Calu3 (cell line): ENCODE measurements at regions not wholly inside any gene's neighbourhood (a gene's known extent, or its start where the extent isn't known, plus 50 kb on each side); places are given as distances from the start of the nearest gene placed in this dataset.
"Not testable (repeated sequence)": the region's sequence is repeated elsewhere in the genome, so short reads cannot be mapped to it uniquely, and the experiment has no call there.

ENCODE experiments used
- BruUV-seq: library from RNA; stranded (reverse); fragments of 400-500 nt; replicated peaks from 2 replicates; lab custom pipeline; 2021; lab: Mats Ljungman, UMichigan
- CTCF ChIA-PET: fragments of 300-600 bp; sonication (Branson Sonifier 250); formaldehyde crosslinking; loops from one replicate; lab custom pipeline; 2022; ENCODE audit warnings: antibody characterized with exemption; lab: Charles Lee
- DNase-seq: peaks from one replicate; pipeline ENCODE4 v3.0.0; 2022
- H3K27ac Mint-ChIP-seq: one replicate; pipeline ENCODE4 v1.8.0; 2022; ENCODE audit warnings: mixed read lengths; ENCODE audit not compliant: unreplicated experiment
- H3K27me3 Mint-ChIP-seq: one replicate; pipeline ENCODE4 v1.8.0; 2022; ENCODE audit warnings: mixed read lengths; ENCODE audit not compliant: unreplicated experiment
- H3K36me3 Mint-ChIP-seq: one replicate; pipeline ENCODE4 v1.8.0; 2022; ENCODE audit warnings: mild to moderate bottlenecking, moderate library complexity, mixed read lengths; ENCODE audit not compliant: insufficient read depth, unreplicated experiment
- H3K4me1 Mint-ChIP-seq: one replicate; pipeline ENCODE4 v1.8.0; 2022; ENCODE audit warnings: mild to moderate bottlenecking, low read depth, mixed read lengths; ENCODE audit not compliant: unreplicated experiment
- H3K4me3 Mint-ChIP-seq: one replicate; pipeline ENCODE4 v1.8.0; 2022; ENCODE audit warnings: mild to moderate bottlenecking, low read depth, moderate library complexity, mixed read lengths; ENCODE audit not compliant: unreplicated experiment
- H3K9me3 Mint-ChIP-seq: one replicate; pipeline ENCODE4 v1.8.0; 2022; ENCODE audit warnings: low read depth, mixed read lengths; ENCODE audit not compliant: unreplicated experiment
- intact Hi-C: fragments of 100-400 bp; cut with micrococcal nuclease; formaldehyde crosslinking; loops from one replicate; pipeline ENCODE4 v1.10.0; 2022; ENCODE audit not compliant: unreplicated experiment
- TF ChIP-seq, protein P1 (sequence below): fragments of 200-600 bp; IDR thresholded peaks from one replicate; pipeline ENCODE4 v1.8.0; 2022; ENCODE audit warnings: antibody characterized with exemption; ENCODE audit not compliant: unreplicated experiment

DNA sequence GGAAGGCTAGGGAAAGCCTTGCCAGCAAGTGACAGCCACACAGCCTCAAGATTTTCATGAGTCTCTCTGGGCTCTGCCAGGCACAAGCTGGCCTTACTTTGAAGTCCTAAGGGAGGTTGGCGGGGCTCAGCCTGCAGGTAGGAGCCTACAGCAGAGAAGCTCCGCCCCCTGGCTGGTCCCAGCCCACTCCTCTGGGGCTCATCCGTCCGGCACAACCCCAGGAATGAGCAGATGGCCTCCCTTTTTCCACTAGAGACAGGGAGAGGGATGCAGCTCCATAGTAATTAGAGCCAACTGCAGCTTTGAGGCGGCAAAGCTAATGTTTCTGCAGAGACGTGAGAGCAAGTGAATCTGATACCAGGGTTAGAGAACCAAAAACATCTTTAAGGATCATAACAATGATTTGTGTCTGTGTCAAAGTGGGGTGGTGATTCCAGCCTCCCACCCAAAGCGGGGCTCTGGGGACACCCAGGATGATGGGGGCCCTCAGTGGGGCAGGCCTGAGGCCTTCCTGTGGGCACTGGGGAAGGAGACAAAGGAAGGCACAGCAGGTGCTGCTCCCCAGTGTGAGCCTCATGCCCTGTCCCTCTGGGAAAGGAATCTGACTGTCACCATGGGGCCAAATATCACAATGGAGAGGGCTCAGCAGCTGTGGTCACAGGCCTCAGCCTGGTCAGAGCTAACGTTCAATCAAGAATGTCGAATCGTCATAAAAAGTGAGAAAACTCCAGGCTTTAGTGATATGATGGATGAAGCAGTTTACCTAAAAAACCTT, 61.5 kb downstream of the RBFOX3 start:
- H3K27ac Mint-ChIP-seq: no peak overlapping the region
- intact Hi-C loops: no loop called here
- BruUV-seq: no TSS peak
- TF ChIP-seq, protein P1, sequence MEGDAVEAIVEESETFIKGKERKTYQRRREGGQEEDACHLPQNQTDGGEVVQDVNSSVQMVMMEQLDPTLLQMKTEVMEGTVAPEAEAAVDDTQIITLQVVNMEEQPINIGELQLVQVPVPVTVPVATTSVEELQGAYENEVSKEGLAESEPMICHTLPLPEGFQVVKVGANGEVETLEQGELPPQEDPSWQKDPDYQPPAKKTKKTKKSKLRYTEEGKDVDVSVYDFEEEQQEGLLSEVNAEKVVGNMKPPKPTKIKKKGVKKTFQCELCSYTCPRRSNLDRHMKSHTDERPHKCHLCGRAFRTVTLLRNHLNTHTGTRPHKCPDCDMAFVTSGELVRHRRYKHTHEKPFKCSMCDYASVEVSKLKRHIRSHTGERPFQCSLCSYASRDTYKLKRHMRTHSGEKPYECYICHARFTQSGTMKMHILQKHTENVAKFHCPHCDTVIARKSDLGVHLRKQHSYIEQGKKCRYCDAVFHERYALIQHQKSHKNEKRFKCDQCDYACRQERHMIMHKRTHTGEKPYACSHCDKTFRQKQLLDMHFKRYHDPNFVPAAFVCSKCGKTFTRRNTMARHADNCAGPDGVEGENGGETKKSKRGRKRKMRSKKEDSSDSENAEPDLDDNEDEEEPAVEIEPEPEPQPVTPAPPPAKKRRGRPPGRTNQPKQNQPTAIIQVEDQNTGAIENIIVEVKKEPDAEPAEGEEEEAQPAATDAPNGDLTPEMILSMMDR: no peak
- H3K27me3 Mint-ChIP-seq: peaks cover 76% of the 10 kb centered on the region
- H3K4me3 Mint-ChIP-seq: no peak overlapping the region
- no peaks in the 10 kb centered on the region for H3K4me1 Mint-ChIP-seq
- no peaks in the 10 kb centered on the region for H3K9me3 Mint-ChIP-seq
- DNase-seq: no peak
- CTCF ChIA-PET: interaction anchor here (0.9 kb wide), 1 partner anchor 11 kb away, joined by 3 read pairs; no protein-coding TSS in a partner anchor
- no peaks in the 10 kb centered on the region for H3K36me3 Mint-ChIP-seq

DNA sequence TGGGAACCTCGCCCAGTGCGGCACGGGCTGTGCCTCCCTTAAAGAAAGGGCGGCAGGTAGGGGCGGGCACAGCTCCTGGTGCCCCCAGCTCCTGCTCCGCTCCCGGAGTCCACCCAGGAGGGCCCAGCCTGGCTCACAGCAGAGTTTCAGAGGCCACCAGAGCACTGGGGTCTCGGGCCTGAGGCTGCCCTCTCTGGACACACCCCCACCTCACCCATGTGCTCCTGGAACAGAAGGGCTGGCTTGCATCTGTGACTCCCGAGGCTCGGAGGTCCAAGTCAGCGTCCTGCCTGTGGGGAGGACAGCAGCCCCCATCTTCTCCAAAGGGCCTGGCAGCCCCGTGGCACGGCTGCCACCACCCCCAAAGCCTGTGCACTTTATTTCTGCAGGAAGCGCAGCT, 62.7 kb downstream of the RBFOX3 start:
- intact Hi-C loops: no loop called here
- H3K27me3 Mint-ChIP-seq: peaks cover 88% of the 10 kb centered on the region
- TF ChIP-seq, protein P1: no peak
- CTCF ChIA-PET: no interaction called here
- no peak for DNase-seq
- H3K4me1 Mint-ChIP-seq: no peaks in the 10 kb centered on the region
- H3K9me3 Mint-ChIP-seq: no peaks in the 10 kb centered on the region
- no peak overlapping the region for H3K27ac Mint-ChIP-seq
- H3K4me3 Mint-ChIP-seq: no peak overlapping the region
- H3K36me3 Mint-ChIP-seq: no peaks in the 10 kb centered on the region
- no TSS peak for BruUV-seq

DNA sequence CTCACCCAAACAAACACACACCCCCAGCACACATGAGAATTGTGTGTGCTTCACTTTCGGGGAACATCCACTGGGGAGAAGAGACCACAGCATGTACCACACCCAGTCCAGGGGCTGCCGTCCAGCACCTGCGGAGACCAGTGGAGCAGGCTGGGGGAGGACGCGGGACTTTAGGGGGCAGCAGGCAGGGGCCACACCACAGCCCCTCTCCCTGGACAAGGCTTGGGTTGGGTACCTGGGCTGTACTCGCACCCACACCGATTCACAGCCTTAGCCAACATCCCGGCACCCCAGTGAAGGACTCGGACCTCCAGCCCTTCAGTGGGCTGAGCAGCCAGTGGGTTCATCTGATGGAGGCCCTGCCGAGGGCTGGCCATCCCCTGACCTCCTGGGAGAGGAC, 63.3 kb downstream of the RBFOX3 start:
- no peaks in the 10 kb centered on the region for H3K4me1 Mint-ChIP-seq
- CTCF ChIA-PET: no interaction called here
- no peak overlapping the region for H3K4me3 Mint-ChIP-seq
- peaks cover 93% of the 10 kb centered on the region for H3K27me3 Mint-ChIP-seq
- DNase-seq: no peak
- intact Hi-C loops: no loop called here
- TF ChIP-seq, protein P1: no peak
- H3K9me3 Mint-ChIP-seq: no peaks in the 10 kb centered on the region
- BruUV-seq: no TSS peak
- no peak overlapping the region for H3K27ac Mint-ChIP-seq
- no peaks in the 10 kb centered on the region for H3K36me3 Mint-ChIP-seq

DNA sequence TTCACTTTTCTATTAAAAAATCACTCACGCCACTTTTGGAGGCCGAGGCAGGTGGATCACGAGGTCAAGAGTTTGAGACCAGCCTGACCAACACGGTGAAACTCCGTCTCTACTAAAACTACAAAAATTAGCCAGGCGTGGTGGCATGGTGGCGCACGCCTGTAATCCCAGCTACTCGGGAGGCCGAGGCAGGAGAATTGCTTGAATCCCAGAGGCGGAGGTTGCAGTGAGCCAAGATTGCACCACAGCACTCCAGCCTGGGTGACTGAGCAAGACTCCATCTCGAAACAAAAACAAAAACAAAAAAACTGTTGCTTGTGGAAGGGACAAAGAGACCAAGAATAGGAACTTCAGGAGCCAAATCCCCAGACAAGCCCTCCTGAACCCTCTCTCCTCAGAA, 63.7 kb downstream of the RBFOX3 start:
- H3K4me1 Mint-ChIP-seq, CTCF ChIA-PET, H3K4me3 Mint-ChIP-seq, BruUV-seq, H3K36me3 Mint-ChIP-seq, H3K27ac Mint-ChIP-seq, intact Hi-C loops, DNase-seq, H3K9me3 Mint-ChIP-seq: not testable (repeated sequence)
- H3K27me3 Mint-ChIP-seq: peaks cover 97% of the 10 kb centered on the region

DNA sequence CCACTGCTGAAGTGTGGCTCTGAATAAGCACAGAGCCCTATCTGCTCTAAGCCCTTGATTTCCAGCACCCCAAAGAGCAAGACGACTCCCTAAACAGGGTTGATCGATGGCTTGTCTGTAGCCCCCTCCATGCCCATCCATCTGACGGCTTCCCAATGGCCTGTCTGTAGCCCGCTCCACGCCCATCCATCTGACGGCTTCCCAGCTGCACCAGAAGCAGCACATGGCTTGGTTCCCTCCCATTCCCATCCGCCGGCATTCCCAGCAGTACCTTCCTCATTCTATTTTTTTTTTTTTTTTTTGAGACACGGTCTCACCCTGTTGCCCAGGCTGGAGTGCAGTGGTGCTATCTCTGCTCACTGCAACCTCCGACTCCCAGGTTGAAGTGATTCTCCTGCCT, 64.5 kb downstream of the RBFOX3 start:
- Mint-ChIP-seq H3K9me3 (no peaks in the 10 kb centered on the region), H3K4me1 (no peaks in the 10 kb centered on the region), H3K27ac (no peak overlapping the region), H3K27me3 (peaks cover 100% of the 10 kb centered on the region), H3K36me3 (no peaks in the 10 kb centered on the region), H3K4me3 (no peak overlapping the region)
- DNase-seq: no peak
- BruUV-seq: no TSS peak
- CTCF ChIA-PET: no interaction called here
- intact Hi-C loops: no loop called here
- TF ChIP-seq, protein P1: no peak
